SK-N-SH (cell line): ENCODE measurements at regions not wholly inside any gene's neighbourhood (a gene's known extent, or its start where the extent isn't known, plus 50 kb on each side); places are given as distances from the start of the nearest gene placed in this dataset.

Source experiments
- CTCF ChIA-PET: fragments of 300-600, 350-600 bp; formaldehyde crosslinking; extraction: SDS; loops from one replicate; lab custom pipeline; 2021; lab: Yijun Ruan, JAX
- POLR2A ChIA-PET: fragments of 350-600 bp; sonication (Branson Sonifier 250); formaldehyde crosslinking; extraction: SDS; loops from one replicate; lab custom pipeline; 2020; ENCODE audit warnings: antibody characterized with exemption, inconsistent platforms; lab: Yijun Ruan, JAX
- DNase-seq: peaks from one replicate; pipeline ENCODE4 v3.0.0; 2012
- H2AFZ ChIP-seq: fragments of 200-600 bp; sonication (generic); 2 replicates; pipeline ENCODE4 v1.8.1; 2016; ENCODE audit warnings: antibody characterized with exemption, mild to moderate bottlenecking, low read depth
- H3F3A ChIP-seq: fragments of 200-600 bp; sonication (generic); replicated peaks from 2 replicates; pipeline ENCODE3; 2016; ENCODE audit warnings: antibody characterized with exemption, mild to moderate bottlenecking; ENCODE audit not compliant: insufficient read depth
- H3K27ac ChIP-seq, 2 experiments: fragments of 200-500 bp in 1 of 2; fragments of 200-600 bp in 1 of 2; sonication (Bioruptor generic) in 1 of 2; sonication (generic), shearing (Covaris generic) in 1 of 2; 2 replicates each; pipeline versions ENCODE4 v1.5.1 to v1.6.1; 2014 to 2016; ENCODE audit warnings: low read depth in 2 of 2, inconsistent platforms in 1 of 2, low read length in 1 of 2, mild to moderate bottlenecking in 1 of 2, mixed read lengths in 1 of 2
- H3K27me3 ChIP-seq: fragments of 200-600 bp; sonication (generic), shearing (Covaris generic); 2 replicates; pipeline ENCODE4 v1.6.1; 2016; ENCODE audit warnings: mixed run types; ENCODE audit not compliant: insufficient read depth
- H3K36me3 ChIP-seq, 2 experiments: fragments of 200-500 bp in 1 of 2; fragments of 200-600 bp in 1 of 2; sonication (Bioruptor generic) in 1 of 2; sonication (generic) in 1 of 2; replicated peaks in 1 of 2; 2 replicates each; pipeline versions ENCODE3 to v1.5.1; 2014 to 2016; ENCODE audit warnings: low read length in 1 of 2, mild to moderate bottlenecking in 1 of 2; ENCODE audit not compliant: insufficient read depth in 2 of 2, control insufficient read depth in 1 of 2
- H3K4me1 ChIP-seq, 2 experiments: fragments of 200-500 bp in 1 of 2; fragments of 200-600 bp in 1 of 2; sonication (Bioruptor generic) in 1 of 2; sonication (generic), shearing (Covaris generic) in 1 of 2; 2 replicates each; pipeline versions ENCODE4 v1.5.1 to v1.6.1; 2014 to 2016; ENCODE audit warnings: low read depth in 1 of 2, low read length in 1 of 2, mixed run types in 1 of 2; ENCODE audit not compliant: insufficient read depth in 2 of 2, control insufficient read depth in 1 of 2
- H3K4me2 ChIP-seq: fragments of 200-600 bp; sonication (generic), shearing (Covaris generic); 2 replicates; pipeline ENCODE4 v1.6.1; 2017; ENCODE audit warnings: mixed run types
- H3K4me3 ChIP-seq, 2 experiments: fragments of 200-500 bp in 1 of 2; fragments of 200-600 bp in 1 of 2; sonication (Bioruptor generic) in 1 of 2; sonication (generic), shearing (Covaris generic) in 1 of 2; 2 replicates each; pipeline versions ENCODE4 v1.5.1 to v1.8.1; 2014 to 2016; ENCODE audit warnings: low read depth in 2 of 2, inconsistent platforms in 1 of 2, low read length in 1 of 2, mild to moderate bottlenecking in 1 of 2, mixed read lengths in 1 of 2, moderate library complexity in 1 of 2
- H3K79me2 ChIP-seq: fragments of 200-600 bp; sonication (generic); 2 replicates; pipeline ENCODE4 v1.8.1; 2017; ENCODE audit warnings: mild to moderate bottlenecking; ENCODE audit not compliant: insufficient read depth
- H3K9ac ChIP-seq: fragments of 200-600 bp; sonication (generic); 2 replicates; pipeline ENCODE4 v1.6.1; 2017; ENCODE audit warnings: mixed run types
- H3K9me2 ChIP-seq: fragments of 200-600 bp; sonication (generic); 2 replicates; pipeline ENCODE4 v1.6.1; 2017; ENCODE audit warnings: mixed run types
- H3K9me3 ChIP-seq: fragments of 200-600 bp; sonication (generic); 2 replicates; pipeline ENCODE4 v1.6.1; 2017; ENCODE audit warnings: mixed run types, mild to moderate bottlenecking, moderate library complexity
- H4K20me1 ChIP-seq: fragments of 200-600 bp; sonication (generic); 2 replicates; pipeline ENCODE4 v1.6.1; 2017; ENCODE audit warnings: mild to moderate bottlenecking, mixed run types; ENCODE audit not compliant: insufficient read depth
- CTCF ChIP-seq: fragments of 200-600 bp; sonication (generic); IDR thresholded peaks from 2 replicates; pipeline ENCODE4 v1.6.1; 2017; ENCODE audit warnings: antibody characterized with exemption, mild to moderate bottlenecking, moderate library complexity
- ELF1 ChIP-seq: IDR thresholded peaks from 2 replicates; pipeline ENCODE4 v1.4.0; 2012
- EP300 ChIP-seq, 2 experiments: IDR thresholded peaks; 2 replicates each; pipeline versions ENCODE4 v1.4.0 to v1.6.1; 2012; ENCODE audit warnings: borderline replicate concordance in 1 of 2, low read depth in 1 of 2, low read length in 1 of 2
- FOSL2 ChIP-seq: IDR thresholded peaks from 2 replicates; pipeline ENCODE4 v1.4.0; 2012; ENCODE audit warnings: low read depth, mild to moderate bottlenecking, moderate library complexity, borderline replicate concordance
- FOXM1 ChIP-seq: IDR thresholded peaks from 2 replicates; pipeline ENCODE4 v1.4.0; 2012; ENCODE audit warnings: low read depth, mild to moderate bottlenecking
- GABPA ChIP-seq: IDR thresholded peaks from 2 replicates; pipeline ENCODE4 v1.4.0; 2012; ENCODE audit warnings: low read depth, mild to moderate bottlenecking
- GATA2 ChIP-seq: sonication (generic); formaldehyde crosslinking; IDR thresholded peaks from 2 replicates; pipeline ENCODE4 v1.5.0; 2020; ENCODE audit warnings: mild to moderate bottlenecking, missing genetic modification reagents
- JUND ChIP-seq: IDR thresholded peaks from 2 replicates; pipeline ENCODE4 v1.4.0; 2012
- POLR2AphosphoS5 ChIP-seq: IDR thresholded peaks from 2 replicates; pipeline ENCODE4 v1.6.1; 2012; ENCODE audit warnings: low read depth, low read length
- RAD21 ChIP-seq: IDR thresholded peaks from 2 replicates; pipeline ENCODE4 v1.6.1; 2012; ENCODE audit warnings: mild to moderate bottlenecking, low read length
- REST ChIP-seq: IDR thresholded peaks from 2 replicates; pipeline ENCODE4 v1.6.1; 2012; ENCODE audit warnings: mild to moderate bottlenecking, low read depth, low read length, moderate library complexity
- SIN3A ChIP-seq: IDR thresholded peaks from 2 replicates; pipeline ENCODE4 v1.6.1; 2012; ENCODE audit warnings: low read depth, mild to moderate bottlenecking, low read length, moderate library complexity, borderline replicate concordance
- SMC3 ChIP-seq: IDR thresholded peaks from 2 replicates; pipeline ENCODE4 v1.6.1; 2012; ENCODE audit warnings: low read depth, low read length, improper control_type of control experiment
- TEAD4 ChIP-seq: IDR thresholded peaks from 2 replicates; pipeline ENCODE4 v1.4.0; 2012; ENCODE audit warnings: mild to moderate bottlenecking, borderline replicate concordance; ENCODE audit not compliant: insufficient read depth
- YY1 ChIP-seq: IDR thresholded peaks from 2 replicates; pipeline ENCODE4 v1.4.0; 2012; ENCODE audit warnings: low read depth, mild to moderate bottlenecking
- WGBS: methylation state at CpG from one replicate; pipeline ENCODE4 v1.1.6; 2017; ENCODE audit warnings: low lambda C conversion rate; 5-methylcytosine and 5-hydroxymethylcytosine counted together
- TF ChIP-seq, protein P1 (sequence below): IDR thresholded peaks from 2 replicates; pipeline ENCODE4; 2012

DNA sequence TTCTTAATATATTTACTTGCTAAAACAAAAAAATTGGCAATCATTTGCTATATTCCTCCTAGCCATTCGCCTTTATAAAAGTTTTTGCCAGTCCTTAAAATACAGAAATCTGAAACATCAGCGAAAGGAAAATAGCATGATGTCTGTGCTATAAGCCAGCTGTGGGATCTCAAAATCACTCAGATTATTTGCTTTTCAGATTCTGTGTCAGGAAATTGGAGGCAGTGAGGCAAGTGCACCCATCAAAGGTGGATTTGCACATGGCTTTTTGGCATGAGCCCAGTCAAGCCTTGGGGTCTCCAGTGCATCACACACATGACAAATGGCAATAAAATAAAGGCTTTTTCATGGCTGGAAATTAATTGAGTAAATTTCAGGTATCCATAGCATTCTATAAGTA lies 196.8 kb upstream of the DAPK1 start:
- no peaks in the 10 kb centered on the region for H3K36me3 ChIP-seq
- no peak for DNase-seq
- H3K9me2 ChIP-seq, result no peaks in the 10 kb centered on the region; the same call in 1 of the 2 replicates
- no peaks in the 10 kb centered on the region for H3K79me2 ChIP-seq
- H3K27me3 ChIP-seq, result no peaks in the 10 kb centered on the region
- no peak overlapping the region for H3K4me3 ChIP-seq
- no peaks in the 10 kb centered on the region for H3F3A ChIP-seq
- ChIA-PET POLR2A (no interaction called here), CTCF (interaction anchor here (1.0 to 2.2 kb wide), 5 partner anchors 11 to 886 kb away, joined by 3 to 6 read pairs (median 4); no protein-coding TSS in a partner anchor)
- H4K20me1 ChIP-seq, result no peaks in the 10 kb centered on the region
- no peak overlapping the region for H3K4me2 ChIP-seq
- TF ChIP-seq SIN3A (no peak), FOXM1 (no peak), SMC3 (no peak), YY1 (no peak), JUND (no peak), RAD21 (no peak), EP300 (IDR thresholded peaks at IDR 0.05; ENCODE audit: borderline replicate concordance in 1 of 2, low read depth in 1 of 2, low read length in 1 of 2) (no peak), GABPA (no peak), ELF1 (no peak), CTCF (no peak), TEAD4 (no peak), FOSL2 (no peak), POLR2AphosphoS5 (no peak), REST (no peak), GATA2 (no peak)
- TF ChIP-seq, protein P1, sequence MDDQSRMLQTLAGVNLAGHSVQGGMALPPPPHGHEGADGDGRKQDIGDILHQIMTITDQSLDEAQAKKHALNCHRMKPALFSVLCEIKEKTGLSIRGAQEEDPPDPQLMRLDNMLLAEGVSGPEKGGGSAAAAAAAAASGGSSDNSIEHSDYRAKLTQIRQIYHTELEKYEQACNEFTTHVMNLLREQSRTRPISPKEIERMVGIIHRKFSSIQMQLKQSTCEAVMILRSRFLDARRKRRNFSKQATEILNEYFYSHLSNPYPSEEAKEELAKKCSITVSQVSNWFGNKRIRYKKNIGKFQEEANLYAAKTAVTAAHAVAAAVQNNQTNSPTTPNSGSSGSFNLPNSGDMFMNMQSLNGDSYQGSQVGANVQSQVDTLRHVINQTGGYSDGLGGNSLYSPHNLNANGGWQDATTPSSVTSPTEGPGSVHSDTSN, result no peak
- H3K4me1 ChIP-seq, result no peaks in the 10 kb centered on the region; a peak in 1 of 4 replicates
- H2AFZ ChIP-seq, result no peak overlapping the region
- WGBS, result 80% methylated on average over 2 of the region's 2 CpGs
- no peak overlapping the region for H3K27ac ChIP-seq
- no peaks in the 10 kb centered on the region for H3K9me3 ChIP-seq
- H3K9ac ChIP-seq, result no peak overlapping the region
